Suppressor macrophage treated with lipopolysaccharide for 4 hours (primary cell): ENCODE measurements at regions not wholly inside any gene's neighbourhood (a gene's known extent, or its start where the extent isn't known, plus 50 kb on each side); places are given as distances from the start of the nearest gene placed in this dataset.

Source experiments
- DNase-seq: peaks from one replicate; pipeline ENCODE4 v3.0.0-alpha.2; 2020

GRCh38 chr15:99511866-99512661 lies 53.7 kb upstream of the MEF2A start:
- peak; percentile 81 for DNase-seq

DNA sequence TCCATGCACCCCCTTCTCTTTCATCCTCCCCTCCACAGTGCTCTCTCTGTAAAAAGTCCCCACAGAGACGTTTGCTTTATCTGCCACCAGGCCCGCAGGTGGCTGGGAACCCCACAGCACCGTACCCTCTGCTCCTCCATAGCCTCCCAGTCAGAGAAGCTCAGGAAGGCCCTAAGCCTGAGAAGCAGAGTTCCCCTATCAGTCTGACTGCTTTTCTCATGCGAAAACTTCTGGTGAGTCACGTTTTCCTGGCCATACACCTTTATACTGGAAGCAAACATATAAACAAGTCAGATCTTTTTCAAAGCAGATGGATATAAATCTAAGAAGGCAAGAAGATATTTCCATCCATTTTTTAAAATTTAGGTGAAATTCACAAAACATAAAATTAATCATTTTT lies 51.5 kb upstream of the MEF2A start:
- no peak for DNase-seq
